ENCODE measurements at regions not wholly inside any gene's neighbourhood (a gene's known extent, or its start where the extent isn't known, plus 50 kb on each side); places are given as distances from the start of the nearest gene placed in this dataset.

GRCh38 chr7:152924238-152924637 lies 164.7 kb downstream of the ACTR3B start:
- peaks cover 0 to 11% (median 0%) of the 10 kb centered on the region in 4 donors for H3K9me3 ChIP-seq (ENCODE audit: control insufficient read depth in 4 of 4, insufficient read depth in 3 of 4, low read length in 3 of 4)
- peaks cover 0 to 11% (median 0%) of the 10 kb centered on the region in 5 donors for H3K4me1 ChIP-seq (ENCODE audit: control insufficient read depth in 5 of 5, insufficient read depth in 5 of 5, low read length in 5 of 5)
- no peak overlapping the region for H3K4me3 ChIP-seq
- no peak for TF ChIP-seq CTCF (IDR thresholded peaks at IDR 0.05; ENCODE audit: control extremely low read depth, extremely low read depth)
- ATAC-seq (ENCODE audit: insufficient read depth, low FRiP score) (no peak), DNase-seq (no peak)
- H3K27ac ChIP-seq (ENCODE audit: low read depth in 1 of 2, low read length in 1 of 2): no peak overlapping the region
- H3K36me3 ChIP-seq (ENCODE audit: control insufficient read depth in 4 of 4, insufficient read depth in 4 of 4, low read length in 4 of 4): no peaks in the 10 kb centered on the region
- peaks cover 13 to 23% (median 21%) of the 10 kb centered on the region in 3 donors for H3K27me3 ChIP-seq (ENCODE audit: control insufficient read depth in 3 of 3, insufficient read depth in 3 of 3, low read length in 2 of 3)
- WGBS, 2 donors: 73 to 76% methylated on average over 6 of the region's 6 CpGs
- H3K9ac ChIP-seq (ENCODE audit: insufficient read depth in 1 of 2, low read length in 2 of 2): no peak overlapping the region

DNA sequence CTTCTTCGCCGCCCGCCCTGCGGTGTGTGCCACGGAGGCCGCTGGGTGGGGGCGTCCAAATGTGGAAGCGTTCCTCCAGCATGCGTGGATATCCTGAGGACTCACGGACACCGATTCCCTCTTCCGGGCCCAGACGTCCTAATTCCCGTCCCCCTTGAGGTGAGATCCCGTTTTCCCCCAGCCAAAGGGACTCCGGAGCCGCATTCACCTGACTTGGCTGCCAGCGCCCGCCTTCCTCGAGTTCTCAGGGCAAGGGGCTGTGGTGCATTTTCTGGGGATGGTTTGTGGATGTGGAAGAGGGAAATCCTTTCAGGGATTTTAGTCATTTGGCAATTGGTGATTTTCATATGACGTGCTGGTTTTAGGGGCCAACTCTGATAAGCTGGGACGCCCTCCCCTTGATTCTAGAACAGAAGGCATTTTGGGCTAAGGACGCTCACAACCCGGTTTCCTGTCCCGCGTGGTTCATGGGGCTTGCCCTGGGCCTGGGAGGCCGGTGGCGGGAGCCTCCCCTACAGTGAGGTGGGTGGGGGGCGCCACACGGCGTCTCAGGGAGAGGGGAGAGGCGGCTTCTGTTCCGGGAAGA lies 165.4 kb downstream of the ACTR3B start:
- Histone ChIP-seq H3K9me3 (ENCODE audit: control insufficient read depth in 4 of 4, insufficient read depth in 3 of 4, low read length in 3 of 4) (peaks cover 0 to 11% (median 0%) of the 10 kb centered on the region in 4 donors), H3K27ac (ENCODE audit: low read depth in 1 of 2, low read length in 1 of 2) (no peak overlapping the region), H3K36me3 (ENCODE audit: control insufficient read depth in 4 of 4, insufficient read depth in 4 of 4, low read length in 4 of 4) (no peaks in the 10 kb centered on the region), H3K9ac (ENCODE audit: insufficient read depth in 1 of 2, low read length in 2 of 2) (no peak overlapping the region), H3K4me3 (no peak overlapping the region), H3K4me1 (ENCODE audit: control insufficient read depth in 5 of 5, insufficient read depth in 5 of 5, low read length in 5 of 5) (peaks cover 0 to 11% (median 0%) of the 10 kb centered on the region in 5 donors), H3K27me3 (ENCODE audit: control insufficient read depth in 3 of 3, insufficient read depth in 3 of 3, low read length in 2 of 3) (peaks cover 13 to 23% (median 21%) of the 10 kb centered on the region in 3 donors)
- DNase-seq: no peak
- WGBS, 2 donors: 20 to 21% methylated on average over 30 to 33 of the region's 33 CpGs
- ATAC-seq (ENCODE audit: insufficient read depth, low FRiP score): no peak
- TF ChIP-seq CTCF (IDR thresholded peaks at IDR 0.05; ENCODE audit: control extremely low read depth, extremely low read depth): no peak

DNA sequence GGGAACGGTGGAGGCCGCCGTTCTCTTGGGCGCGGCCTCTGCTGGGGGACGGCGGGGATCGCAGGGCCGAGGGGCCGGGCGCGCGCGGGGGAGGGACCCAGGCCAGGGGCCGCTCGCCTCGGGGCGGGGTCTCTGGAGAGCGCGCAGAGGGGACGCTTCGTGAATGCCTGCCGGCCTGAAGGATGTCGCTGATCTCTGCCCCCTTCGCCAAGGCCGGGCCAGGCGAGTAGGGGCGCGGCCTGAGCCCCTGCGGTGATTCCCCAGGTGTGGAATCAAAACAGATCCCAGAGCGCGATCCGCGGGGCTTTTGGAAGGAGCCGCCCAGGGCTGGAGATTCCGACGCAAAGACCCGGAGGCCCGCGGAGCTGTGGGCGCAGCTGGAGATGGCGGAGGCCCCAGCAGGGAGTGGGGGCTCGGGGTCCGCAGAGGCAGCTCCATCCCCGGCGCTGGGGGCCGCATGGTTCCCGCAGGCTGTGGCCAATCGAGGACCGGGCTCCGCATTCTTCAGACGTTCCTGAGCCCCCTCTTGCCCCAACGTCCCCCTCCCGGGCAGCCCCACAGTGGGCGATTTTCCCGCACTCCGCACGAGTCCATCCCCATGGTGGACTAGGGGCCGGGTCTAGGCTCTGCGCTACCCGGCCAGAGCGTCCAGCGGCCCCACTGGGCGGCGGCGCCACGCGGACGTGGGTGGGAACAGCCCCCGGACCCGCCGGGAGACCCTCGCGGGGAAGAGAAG lies 166.0 kb downstream of the ACTR3B start:
- H3K27me3 ChIP-seq (ENCODE audit: control insufficient read depth in 3 of 3, insufficient read depth in 3 of 3, low read length in 2 of 3): peaks cover 13 to 23% (median 21%) of the 10 kb centered on the region in 3 donors
- WGBS, 2 donors: 2% methylated on average over 59 to 74 of the region's 74 CpGs
- no peaks in the 10 kb centered on the region for H3K36me3 ChIP-seq (ENCODE audit: control insufficient read depth in 4 of 4, insufficient read depth in 4 of 4, low read length in 4 of 4)
- H3K9me3 ChIP-seq (ENCODE audit: control insufficient read depth in 4 of 4, insufficient read depth in 3 of 4, low read length in 3 of 4): peaks cover 0 to 11% (median 0%) of the 10 kb centered on the region in 4 donors
- no peak overlapping the region for H3K4me3 ChIP-seq
- ATAC-seq (ENCODE audit: insufficient read depth, low FRiP score): no peak
- DNase-seq: peak; percentile 22 to 45 (median 44)
- no peak overlapping the region for H3K9ac ChIP-seq (ENCODE audit: insufficient read depth in 1 of 2, low read length in 2 of 2)
- no peak overlapping the region for H3K27ac ChIP-seq (ENCODE audit: low read depth in 1 of 2, low read length in 1 of 2)
- peaks cover 0 to 11% (median 0%) of the 10 kb centered on the region in 5 donors for H3K4me1 ChIP-seq (ENCODE audit: control insufficient read depth in 5 of 5, insufficient read depth in 5 of 5, low read length in 5 of 5)
- no peak for TF ChIP-seq CTCF (IDR thresholded peaks at IDR 0.05; ENCODE audit: control extremely low read depth, extremely low read depth)

Data from lung (tissue), 11 donors.